HG03175 (cell line): ENCODE measurements at regions not wholly inside any gene's neighbourhood (a gene's known extent, or its start where the extent isn't known, plus 50 kb on each side); places are given as distances from the start of the nearest gene placed in this dataset.
"Not testable (repeated sequence)": the region's sequence is repeated elsewhere in the genome, so short reads cannot be mapped to it uniquely, and the experiment has no call there.

ENCODE experiments used
- ATAC-seq: cut with Tn5 transposase; IDR thresholded peaks from one replicate; pipeline ENCODE4 v1.9.1; 2021; ENCODE audit warnings: mild to moderate bottlenecking, moderate library complexity; ENCODE audit not compliant: unreplicated experiment

DNA sequence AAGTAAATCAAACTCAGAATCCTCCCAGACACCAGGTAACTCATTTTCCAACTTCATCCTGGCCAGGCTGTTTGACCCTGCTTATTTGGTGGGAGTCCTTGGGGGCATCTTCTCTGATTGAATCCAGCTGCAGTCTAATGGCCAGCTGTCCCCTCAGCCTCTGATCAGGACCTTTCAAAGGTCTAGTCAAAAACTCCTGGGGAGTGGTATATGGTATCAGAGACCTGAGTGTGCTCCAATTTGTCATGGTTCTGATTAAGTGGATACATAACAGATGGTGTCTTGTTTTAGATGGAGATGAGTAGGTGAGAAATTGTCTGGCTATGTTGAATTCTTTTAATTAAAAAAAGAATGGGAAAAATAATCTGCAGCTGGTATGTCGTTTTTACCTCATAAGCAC lies 842.6 kb upstream of the ACVR2A start:
- ATAC-seq = no peak

DNA sequence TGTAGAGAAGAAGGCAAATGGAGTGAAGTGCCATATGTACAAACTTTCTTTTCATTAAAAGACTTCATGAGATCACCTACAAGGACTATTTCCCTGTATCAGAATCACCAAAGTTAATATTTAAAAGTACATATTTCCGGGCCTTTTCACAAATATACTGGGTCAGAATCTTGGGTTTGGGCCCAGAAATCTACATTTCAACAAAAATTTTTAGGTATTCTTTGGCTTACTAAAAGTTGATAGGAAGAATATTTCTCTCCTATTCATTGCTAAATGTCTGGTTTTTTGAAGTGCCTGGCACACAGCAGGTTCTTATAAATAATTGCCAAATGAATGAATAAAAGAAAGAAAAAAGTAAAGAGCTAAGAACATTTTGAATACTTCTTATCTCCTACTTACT lies 843.8 kb upstream of the ACVR2A start:
- no peak for ATAC-seq

DNA sequence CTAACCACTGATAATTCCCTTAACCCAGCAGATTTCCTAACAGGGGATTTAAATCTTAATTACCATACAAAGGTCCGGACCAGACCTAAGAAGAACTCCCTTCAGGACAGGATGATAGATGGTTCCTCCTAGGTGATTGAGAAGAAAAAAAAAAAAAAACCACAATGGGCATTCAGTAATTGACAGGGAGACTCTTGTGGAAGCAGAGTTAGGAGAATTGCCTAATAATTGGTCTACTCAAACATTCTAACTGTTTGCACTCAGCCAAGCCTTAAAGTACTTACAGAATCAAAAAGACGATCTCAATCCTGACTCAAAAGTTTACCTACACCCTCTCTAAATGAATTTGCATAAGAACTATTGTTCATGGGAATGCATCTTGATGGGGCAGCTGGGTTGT lies 844.7 kb upstream of the ACVR2A start:
- ATAC-seq = not testable (repeated sequence)

DNA sequence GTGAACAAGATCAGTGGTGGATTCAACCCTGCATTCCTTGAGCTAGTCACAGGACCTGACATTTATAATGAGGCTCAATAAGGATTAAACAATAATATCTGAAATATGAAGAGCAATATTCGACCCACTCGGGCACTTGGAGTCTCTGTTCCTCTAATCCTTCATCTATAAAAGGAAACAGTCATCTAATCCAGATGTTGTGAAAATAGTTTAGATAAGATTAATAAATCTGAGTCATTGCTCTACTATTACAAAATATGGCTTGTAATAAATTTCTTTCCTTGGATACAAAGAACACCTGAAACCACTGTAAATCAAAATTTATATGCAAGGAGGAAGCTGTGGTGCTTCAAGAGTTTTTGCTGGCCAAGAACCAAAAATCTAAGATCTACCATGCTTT lies 846.9 kb upstream of the ACVR2A start:
- ATAC-seq = no peak

DNA sequence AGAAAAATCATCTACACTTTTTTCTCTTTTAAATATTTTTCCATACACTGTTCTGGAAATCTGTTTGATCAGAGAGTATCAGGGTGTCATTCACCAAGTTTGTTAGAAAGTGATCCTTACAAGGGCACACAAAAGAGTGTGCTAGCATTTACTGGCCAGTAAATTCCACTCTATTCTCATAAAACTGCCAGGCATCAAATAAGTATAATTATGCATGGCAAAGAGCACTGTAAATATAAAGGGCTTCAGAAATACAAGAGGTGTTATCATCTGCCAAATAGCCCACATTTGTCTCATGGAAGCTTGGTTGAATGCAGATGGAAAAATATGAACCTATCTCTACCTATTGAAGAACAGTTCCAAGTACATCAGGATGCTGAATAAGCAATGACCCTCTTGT lies 847.3 kb upstream of the ACVR2A start:
- no peak for ATAC-seq

DNA sequence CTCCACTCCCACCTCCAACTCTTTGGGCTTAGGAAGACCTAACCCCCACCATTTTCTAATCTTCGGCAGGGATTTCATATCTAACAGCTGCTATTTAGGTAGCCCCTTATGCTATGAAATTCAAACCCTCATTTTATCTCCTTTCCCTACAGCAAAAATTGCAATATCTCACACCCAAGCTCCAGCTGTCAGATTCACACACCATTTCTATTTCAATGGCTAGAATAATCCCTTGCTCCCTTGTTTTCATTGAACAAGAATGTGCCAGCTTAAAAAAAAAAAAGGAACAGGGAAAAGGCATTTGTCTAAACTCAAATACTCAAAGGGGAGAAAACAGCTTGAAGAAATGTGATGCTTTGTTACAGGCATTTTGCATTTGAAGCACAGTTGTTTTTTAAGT lies 850.6 kb upstream of the ACVR2A start:
- ATAC-seq = no peak

DNA sequence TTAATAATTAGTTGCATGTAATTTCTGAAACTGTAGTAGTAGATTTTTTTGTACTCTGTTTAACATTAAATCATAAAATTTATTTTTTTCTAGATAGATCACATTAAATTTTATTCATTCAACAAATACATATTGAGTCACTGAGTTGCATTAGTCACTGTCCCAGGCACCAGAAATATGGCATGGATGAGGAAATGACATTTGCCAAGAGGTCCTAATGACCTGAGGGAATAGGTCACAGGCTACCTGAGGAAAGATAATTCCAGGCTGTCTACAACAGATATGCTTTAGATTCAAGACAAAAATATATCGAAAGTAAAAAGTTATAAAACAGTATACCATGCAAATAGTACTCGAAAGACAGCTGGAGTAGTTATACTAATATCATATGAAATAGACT lies 852.4 kb upstream of the ACVR2A start:
- no peak for ATAC-seq

DNA sequence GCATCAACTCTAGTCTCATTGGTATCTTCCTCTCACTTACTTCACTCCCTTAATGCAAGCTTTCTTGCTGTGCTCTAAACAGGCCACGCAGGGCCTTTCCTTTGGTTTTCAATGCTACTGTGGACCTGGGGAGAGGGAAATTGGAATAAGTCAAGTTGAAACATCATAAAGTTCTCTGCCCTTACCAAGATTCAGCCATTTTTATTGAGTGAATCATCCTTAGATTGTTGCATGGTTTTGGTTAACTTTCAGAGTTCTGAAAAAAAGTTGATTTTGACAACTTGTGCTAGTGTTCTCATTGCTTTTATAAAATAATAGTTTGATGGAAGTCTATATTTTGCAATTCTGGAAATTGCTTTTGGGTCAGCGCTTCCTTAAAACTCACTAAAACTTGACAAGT lies 852.8 kb upstream of the ACVR2A start:
- no peak for ATAC-seq

DNA sequence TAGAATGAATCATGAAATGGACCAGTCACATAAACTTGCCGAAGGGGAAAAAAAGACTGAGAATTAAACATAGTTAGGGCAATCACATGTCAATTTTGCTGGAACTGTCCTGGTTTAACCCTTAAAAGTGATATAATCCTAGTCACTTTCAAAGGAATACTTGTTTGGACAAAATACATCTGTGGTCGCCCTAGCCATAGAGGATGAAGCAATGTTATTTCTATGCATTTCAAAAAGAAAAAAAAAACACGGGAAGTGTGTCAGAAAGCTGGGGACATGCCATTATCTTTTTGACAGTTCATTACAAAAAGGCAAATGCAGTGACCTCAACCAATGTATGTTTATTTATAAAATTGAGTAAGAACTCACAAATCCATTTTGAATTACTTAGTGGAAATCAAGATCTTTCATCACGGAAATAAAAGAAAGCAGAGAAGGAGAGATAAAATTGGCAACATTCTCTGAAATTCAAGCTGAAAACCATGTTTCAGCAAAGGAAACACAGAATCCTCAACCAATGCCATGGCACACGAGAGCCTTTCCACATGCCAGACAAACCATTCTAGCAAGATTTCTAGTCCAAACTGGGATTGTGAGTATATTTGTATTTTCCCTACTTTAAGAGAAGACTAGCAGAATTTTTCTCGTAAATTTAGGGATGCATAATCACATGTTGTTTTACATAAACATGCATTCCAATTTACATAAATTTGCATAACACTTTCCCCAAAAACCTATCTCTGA lies 854.3 kb upstream of the ACVR2A start:
- no peak for ATAC-seq

DNA sequence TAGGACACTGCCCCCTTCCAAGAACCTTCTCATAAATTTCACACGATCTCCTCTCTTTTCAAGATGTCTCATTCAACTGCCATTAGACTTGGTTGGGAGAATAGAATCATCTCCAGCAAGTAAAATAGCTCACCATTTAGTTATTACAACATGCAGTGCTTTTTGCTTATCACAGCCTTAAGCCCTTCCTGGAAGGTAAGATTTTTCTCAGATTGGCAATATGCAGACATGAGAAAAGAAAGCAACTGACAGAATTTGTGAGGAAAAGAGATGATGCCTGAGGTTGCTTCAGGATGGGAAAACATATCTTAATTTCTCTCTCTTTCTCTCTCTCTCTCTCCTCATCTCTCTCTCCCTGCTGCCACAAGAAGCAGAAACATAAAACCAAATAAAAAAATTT lies 855.1 kb upstream of the ACVR2A start:
- ATAC-seq = no peak

DNA sequence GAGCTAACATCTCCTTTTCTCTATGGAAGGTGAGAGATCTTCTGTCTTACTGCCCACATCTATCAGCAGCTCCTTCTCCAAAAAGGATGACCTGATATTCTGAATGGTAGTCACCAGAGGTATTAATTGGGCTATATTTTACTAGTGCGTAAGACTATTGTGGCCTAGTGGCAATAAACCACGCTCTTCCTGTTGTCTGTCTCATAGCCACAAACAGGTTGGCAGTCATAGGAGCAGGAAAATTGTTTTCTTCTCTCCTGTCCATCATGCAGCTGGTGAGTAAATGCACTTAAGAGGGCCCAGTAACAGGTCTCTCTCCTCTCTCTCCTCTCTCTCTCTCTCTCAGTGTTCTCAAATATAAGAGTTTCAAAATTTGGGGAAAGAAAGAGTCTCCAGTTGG lies 856.8 kb upstream of the ACVR2A start:
- no peak for ATAC-seq

DNA sequence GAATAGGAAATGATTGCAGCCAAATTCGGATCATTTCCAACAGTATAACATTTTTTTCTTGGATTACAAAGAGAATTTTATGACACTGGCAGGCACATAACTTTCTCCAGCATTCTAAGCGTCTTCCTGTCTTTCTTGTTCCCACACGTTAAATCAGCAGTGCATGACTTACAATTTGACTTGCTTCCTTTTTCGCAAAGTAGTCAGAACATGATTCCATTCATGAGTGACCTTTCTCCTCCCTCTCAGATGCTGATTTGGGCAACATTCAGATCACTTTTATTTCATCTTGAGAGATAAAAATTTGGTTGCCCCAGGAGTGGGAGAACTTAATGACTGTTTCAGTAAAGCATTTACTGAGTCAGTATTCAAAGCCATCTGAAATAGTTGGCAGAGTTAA lies 858.7 kb upstream of the ACVR2A start:
- peak; percentile 43 for ATAC-seq

DNA sequence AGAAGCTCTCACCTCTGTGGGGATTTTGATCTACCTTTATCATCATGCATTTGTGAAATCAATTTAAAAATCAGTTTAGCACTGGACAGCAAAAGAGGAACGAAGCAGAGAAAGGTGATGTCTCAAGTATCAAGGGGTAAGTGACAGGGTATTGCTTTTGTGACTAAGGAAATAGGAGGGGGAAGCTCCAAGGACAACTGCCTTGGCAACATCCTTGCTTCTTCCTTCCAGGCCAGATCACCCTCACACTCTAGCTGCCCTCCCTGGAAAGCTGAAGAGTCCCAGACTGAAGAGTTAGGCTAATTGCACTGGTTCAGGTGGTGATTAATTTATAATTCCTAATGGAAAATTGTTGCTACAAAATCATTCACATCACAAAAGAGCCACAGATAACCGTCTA lies 859.1 kb upstream of the ACVR2A start:
- peak; percentile 10 for ATAC-seq

DNA sequence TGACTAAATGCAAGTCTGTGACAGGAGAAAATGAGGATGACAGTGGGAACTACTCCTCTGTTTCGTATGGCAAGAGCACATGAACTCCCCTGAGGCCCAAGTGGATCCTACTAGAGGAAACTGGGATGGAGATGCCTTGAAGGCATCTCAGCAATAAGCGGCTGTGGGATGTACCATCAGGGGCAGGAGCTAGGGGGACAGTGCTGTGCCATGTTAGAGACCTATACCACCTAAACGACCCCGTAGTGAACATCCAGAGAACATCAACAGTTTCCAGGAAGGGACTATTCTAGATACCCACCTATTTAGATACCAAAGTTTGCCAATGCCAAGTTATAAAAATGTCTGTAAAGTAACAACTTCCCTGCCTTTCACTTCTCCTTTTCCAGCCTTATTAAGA lies 860.8 kb upstream of the ACVR2A start:
- no peak for ATAC-seq

DNA sequence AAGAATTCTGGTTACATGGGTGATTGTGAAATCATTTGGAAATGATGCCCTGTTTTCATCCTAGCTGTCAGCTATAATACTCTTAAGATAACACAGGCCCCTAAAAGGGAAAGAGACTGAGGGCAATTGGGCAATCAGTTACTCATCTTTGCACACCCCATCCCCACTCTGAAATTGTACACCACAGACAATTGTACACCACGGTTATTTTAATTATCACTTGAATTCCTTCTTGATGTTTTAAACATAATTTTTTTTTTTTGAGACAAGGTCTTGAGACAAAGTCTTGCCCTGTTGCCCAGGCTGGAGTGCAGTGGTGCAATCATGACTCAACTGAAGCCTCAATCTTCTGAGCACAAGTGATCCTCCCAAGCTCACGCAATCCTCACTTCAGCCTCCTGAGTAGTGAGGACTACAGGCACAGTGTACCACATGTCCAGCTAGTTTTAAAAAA lies 862.4 kb upstream of the ACVR2A start:
- ATAC-seq = no peak

DNA sequence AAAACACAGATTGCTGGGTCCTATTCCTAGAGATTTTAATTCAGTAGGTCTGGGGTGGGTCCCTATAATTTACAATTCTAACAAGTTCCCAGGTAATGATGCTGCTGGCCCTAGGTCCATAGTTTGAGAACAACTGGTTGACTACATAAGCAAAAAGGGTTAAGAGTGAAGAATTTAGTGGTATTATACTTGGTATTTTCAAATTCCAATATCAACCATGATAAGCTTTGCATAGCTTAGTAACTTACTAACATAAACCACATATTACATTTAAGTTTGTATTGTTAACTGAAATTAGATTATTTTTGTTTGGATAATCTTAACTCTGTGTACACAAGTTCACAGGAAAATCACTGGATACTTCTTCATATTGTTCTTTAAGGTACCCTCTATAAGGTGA lies 862.9 kb upstream of the ACVR2A start:
- no peak for ATAC-seq

DNA sequence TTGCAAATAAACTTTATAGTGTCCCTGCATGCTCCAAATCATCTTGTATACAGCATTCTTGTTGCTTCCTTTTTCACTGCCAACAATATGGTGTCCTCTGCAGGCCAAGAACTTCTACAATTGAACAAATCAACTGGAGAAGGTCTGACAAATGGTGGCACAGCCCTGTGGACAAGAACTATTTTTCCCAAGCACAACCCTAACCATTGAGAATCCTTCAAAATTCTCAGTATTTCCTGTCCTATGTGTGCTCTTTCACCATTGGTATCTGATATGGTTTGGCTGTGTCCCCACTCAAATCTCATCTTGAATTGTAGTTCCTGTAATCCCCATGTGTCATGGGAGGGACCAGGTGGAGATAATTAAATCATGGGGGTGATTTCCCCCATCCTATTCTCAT lies 865.1 kb upstream of the ACVR2A start:
- ATAC-seq = no peak

DNA sequence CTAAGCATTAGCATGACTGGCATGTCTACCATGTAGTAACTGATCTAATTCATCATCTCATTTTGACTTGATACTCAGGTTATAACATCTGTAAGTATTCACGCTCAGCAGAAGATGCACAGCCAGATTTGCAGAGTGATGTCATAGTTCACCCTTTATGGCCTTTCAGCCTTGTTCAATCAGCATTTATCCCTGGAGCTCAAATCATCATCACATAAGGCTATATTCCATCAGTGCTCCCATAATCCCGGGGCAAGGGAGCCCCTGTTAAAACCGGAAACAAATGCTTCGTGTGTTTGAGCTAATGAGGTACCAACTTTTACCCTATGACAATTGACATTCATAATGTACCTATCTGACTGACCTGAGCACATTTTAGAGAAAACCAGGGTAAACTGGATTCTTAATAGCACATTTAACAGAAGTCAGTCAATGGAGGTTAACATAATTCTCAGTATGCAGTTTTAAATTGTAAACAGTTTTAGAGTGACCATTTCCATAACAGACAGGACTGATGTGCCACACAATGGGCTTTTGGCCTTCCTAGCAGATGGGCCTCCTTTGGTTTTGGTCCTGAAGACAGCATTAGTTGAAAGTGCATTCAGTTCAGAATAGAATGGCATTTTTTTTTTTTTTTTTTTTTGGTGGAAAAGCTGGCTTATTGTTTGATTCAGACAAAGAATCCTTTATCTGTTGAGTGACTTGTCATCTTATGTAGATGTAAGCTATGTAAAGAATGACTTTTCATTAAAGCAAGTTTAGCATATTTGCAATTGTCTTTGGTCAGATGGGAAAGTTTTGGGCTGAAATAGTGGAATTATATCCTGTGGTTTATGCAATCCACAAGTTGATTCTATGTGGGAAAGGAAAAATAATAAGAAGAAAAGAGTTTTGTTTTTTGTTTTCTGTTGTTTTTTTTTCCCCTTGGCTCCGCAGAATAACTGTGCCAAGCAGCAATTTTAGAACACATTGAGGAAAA lies 866.0 kb upstream of the ACVR2A start:
- ATAC-seq = no peak

DNA sequence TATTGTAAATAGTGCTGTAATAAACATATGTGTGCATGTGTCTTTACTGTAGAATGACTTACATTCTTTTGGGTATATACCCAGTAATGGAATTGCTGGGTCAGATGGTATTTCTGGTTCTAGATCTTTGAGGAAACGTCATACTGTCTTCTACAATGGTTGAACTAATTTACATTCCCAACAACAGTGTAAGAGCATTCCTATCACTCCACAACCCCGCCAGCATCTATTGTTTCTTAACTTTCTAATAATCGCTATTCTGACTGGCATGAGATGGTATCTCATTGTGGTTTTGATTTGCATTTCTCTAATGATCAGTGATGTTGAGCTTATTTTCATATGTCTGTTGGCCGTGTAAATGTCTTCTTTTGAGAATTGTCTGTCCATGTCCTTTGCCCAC lies 873.8 kb upstream of the ACVR2A start:
- ATAC-seq = not testable (repeated sequence)

DNA sequence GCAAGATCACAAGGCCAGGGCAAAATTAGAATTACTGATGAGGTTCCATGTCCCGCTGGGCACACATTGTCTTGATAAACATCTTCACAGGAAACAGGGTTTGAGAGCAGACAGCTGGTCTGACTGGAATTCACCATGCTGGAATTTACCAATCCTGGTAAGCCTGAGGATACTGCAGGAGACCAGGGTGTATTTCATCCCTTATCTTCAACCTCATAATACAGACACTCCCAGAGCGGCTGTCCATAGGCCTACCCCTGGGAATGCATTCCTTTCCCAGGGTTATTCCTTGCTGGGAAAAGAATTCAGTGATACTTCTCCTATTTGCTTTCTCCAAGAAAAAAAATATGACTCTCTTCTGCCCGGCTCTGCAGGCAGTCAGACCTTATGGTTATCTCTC lies 875.1 kb upstream of the ACVR2A start:
- ATAC-seq = not testable (repeated sequence)

DNA sequence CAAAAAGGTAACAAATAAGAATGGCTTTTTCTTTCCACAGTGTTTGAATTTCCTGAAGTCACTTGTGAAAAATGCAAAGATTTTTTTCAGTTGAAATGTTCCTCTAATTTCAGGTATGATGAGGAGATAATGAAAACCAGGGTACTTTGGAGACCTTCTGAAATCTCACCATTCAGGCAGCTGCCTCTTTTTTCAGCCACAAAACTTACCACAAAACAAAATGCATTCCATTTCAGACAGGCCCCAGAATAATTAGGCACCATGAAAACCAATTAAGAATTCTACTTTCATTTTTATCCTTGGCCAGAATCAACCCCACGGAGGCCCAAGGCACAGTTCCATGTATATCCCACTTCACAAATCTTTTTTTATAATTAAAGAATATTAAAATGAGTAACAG lies 880.3 kb upstream of the ACVR2A start:
- ATAC-seq = no peak

DNA sequence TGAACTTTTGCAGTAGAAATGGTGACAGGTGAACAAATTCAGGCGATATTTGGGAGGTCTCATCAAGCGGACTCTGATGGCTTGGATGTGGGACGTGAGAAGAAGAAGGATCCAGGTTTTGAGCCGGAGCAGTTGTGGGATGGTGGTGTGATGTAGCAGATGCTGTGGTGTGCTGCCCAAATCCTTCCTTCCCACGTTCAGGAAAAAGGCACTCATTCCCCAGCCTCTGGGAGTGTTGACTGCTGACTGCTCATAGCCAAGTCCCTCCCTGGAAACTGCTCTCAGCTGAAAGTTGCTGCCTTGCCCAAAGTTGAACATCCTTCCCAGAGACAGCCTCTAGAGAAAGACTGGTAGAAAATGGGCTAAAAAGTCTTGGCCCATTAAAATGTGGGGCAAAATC lies 890.3 kb upstream of the ACVR2A start:
- no peak for ATAC-seq
